ENCODE measurements at regions not wholly inside any gene's neighbourhood (a gene's known extent, or its start where the extent isn't known, plus 50 kb on each side); places are given as distances from the start of the nearest gene placed in this dataset.

GRCh38 chr3:181252631-181253030 lies 263.1 kb upstream of the DNAJC19 start:
- no peak overlapping the region for H3K27ac Mint-ChIP-seq
- POLR2A ChIA-PET = no interaction called here
- no peak overlapping the region for H3K4me3 Mint-ChIP-seq
- peaks cover 1% of the 10 kb centered on the region for H3K27me3 Mint-ChIP-seq
- H3K4me1 Mint-ChIP-seq (ENCODE audit: low read depth) = no peaks in the 10 kb centered on the region
- intact Hi-C loops (cut with micrococcal nuclease) = no loop called here
- H3K9me3 Mint-ChIP-seq = no peaks in the 10 kb centered on the region
- DNase-seq (no peak), ATAC-seq (no peak)
- CTCF ChIA-PET = no interaction called here
- TF ChIP-seq CTCF (IDR thresholded peaks at IDR 0.05) = no peak
- H3K36me3 Mint-ChIP-seq (ENCODE audit: low read depth) = no peaks in the 10 kb centered on the region

- no peak overlapping the region for H3K27ac Mint-ChIP-seq
- TF ChIP-seq CTCF (IDR thresholded peaks at IDR 0.05) = no peak
- DNase-seq = no peak
- no peaks in the 10 kb centered on the region for H3K4me1 Mint-ChIP-seq (ENCODE audit: low read depth)
- no peak overlapping the region for H3K4me3 Mint-ChIP-seq
- ChIA-PET CTCF (no interaction called here), POLR2A (no interaction called here)
- no peaks in the 10 kb centered on the region for H3K9me3 Mint-ChIP-seq
- peaks cover 1% of the 10 kb centered on the region for H3K27me3 Mint-ChIP-seq
- no peak for ATAC-seq
- intact Hi-C loops (cut with micrococcal nuclease) = no loop called here
- no peaks in the 10 kb centered on the region for H3K36me3 Mint-ChIP-seq (ENCODE audit: low read depth)
Observed at GRCh38 chr3:181250714-181251113, 261.2 kb upstream of the DNAJC19 start.

- Mint-ChIP-seq H3K4me1 (ENCODE audit: low read depth) (no peaks in the 10 kb centered on the region), H3K9me3 (no peaks in the 10 kb centered on the region), H3K27me3 (peaks cover 6% of the 10 kb centered on the region), H3K36me3 (ENCODE audit: low read depth) (no peaks in the 10 kb centered on the region), H3K4me3 (no peak overlapping the region), H3K27ac (no peak overlapping the region)
- intact Hi-C loops (cut with micrococcal nuclease) = no loop called here
- DNase-seq (no peak), ATAC-seq (no peak)
- no peak for TF ChIP-seq CTCF (IDR thresholded peaks at IDR 0.05)
- POLR2A ChIA-PET = no interaction called here
- CTCF ChIA-PET = no interaction called here
Observed at GRCh38 chr3:181239441-181239840, 249.9 kb upstream of the DNAJC19 start.

GRCh38 chr3:181230258-181230657 lies 240.7 kb upstream of the DNAJC19 start:
- no peak for TF ChIP-seq CTCF (IDR thresholded peaks at IDR 0.05)
- POLR2A ChIA-PET = no interaction called here
- H3K27me3 Mint-ChIP-seq = no peaks in the 10 kb centered on the region
- peaks cover 2% of the 10 kb centered on the region for H3K9me3 Mint-ChIP-seq
- H3K4me1 Mint-ChIP-seq (ENCODE audit: low read depth) = no peaks in the 10 kb centered on the region
- H3K4me3 Mint-ChIP-seq = no peak overlapping the region
- intact Hi-C loops (cut with micrococcal nuclease) = no loop called here
- CTCF ChIA-PET = no interaction called here
- no peak overlapping the region for H3K27ac Mint-ChIP-seq
- ATAC-seq = no peak
- DNase-seq = no peak
- H3K36me3 Mint-ChIP-seq (ENCODE audit: low read depth) = no peaks in the 10 kb centered on the region

GRCh38 chr3:181213347-181213746 lies 223.8 kb upstream of the DNAJC19 start:
- no peak for TF ChIP-seq CTCF (IDR thresholded peaks at IDR 0.05)
- Mint-ChIP-seq H3K4me3 (no peak overlapping the region), H3K27me3 (peaks cover 6% of the 10 kb centered on the region), H3K9me3 (no peaks in the 10 kb centered on the region), H3K36me3 (ENCODE audit: low read depth) (no peaks in the 10 kb centered on the region), H3K4me1 (ENCODE audit: low read depth) (no peaks in the 10 kb centered on the region), H3K27ac (no peak overlapping the region)
- intact Hi-C loops (cut with micrococcal nuclease) = loop anchor here (5.0 kb wide), 1 partner anchor 489 kb away; no protein-coding TSS in a partner anchor
- no peak for DNase-seq
- no peak for ATAC-seq
- POLR2A ChIA-PET = no interaction called here
- CTCF ChIA-PET = no interaction called here

Data from activated CD8-positive, alpha-beta T cell treated with anti-CD3 and anti-CD28 coated beads for 36 hours (primary cell).